Dermis blood vessel endothelial cell (primary cell): ENCODE measurements at regions not wholly inside any gene's neighbourhood (a gene's known extent, or its start where the extent isn't known, plus 50 kb on each side); places are given as distances from the start of the nearest gene placed in this dataset.

Experiments used
- DNase-seq: peaks from one replicate; pipeline ENCODE4 v3.0.0; 2010

DNA sequence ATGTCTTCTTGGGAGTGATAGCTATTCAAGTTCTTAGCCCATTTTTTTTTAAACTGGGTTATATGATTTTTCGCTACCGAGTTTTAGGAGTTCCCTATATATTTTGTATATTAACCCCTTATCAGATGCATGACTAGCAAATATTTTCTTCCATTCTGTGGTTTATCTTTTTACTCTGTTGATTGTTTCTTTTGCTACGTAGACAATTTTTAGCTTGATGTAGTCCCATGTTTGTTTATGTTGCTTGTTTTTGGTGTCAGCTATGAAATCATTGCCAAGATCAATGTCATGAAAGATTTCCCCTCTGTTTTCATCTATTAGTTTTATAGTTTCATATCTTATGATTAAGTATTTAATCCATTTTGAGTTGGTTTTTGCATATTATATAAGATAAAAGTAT is 480.5 kb downstream of the CDH11 start:
- no peak for DNase-seq

GRCh38 chr16:64638766-64639165 is 483.1 kb downstream of the CDH11 start:
- DNase-seq = no peak

GRCh38 chr16:64629622-64630021 is 492.2 kb downstream of the CDH11 start:
- DNase-seq = no peak

DNA sequence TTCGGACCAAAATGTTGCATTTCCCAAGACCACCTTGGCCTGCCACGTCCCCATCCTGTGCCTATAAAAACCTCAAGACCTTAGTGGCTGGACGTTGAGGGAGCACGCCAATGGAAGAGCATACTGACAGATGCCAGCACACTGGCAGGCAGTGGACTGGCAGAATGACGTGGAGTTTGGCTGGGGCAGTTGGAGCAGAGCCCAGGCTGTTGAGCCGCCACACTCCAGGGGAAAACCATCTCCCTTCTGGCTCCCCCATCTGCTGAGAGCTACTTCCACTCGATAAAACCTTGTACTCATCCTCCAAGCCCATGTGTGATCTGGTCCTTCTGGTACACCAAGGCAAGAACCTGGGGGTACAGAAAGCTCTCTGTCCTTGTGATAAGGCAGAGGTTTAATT is 494.1 kb downstream of the CDH11 start:
- no peak for DNase-seq

GRCh38 chr16:64627288-64627687 is 494.6 kb downstream of the CDH11 start:
- no peak for DNase-seq

GRCh38 chr16:64626776-64627175 is 495.1 kb downstream of the CDH11 start:
- DNase-seq = no peak

DNA sequence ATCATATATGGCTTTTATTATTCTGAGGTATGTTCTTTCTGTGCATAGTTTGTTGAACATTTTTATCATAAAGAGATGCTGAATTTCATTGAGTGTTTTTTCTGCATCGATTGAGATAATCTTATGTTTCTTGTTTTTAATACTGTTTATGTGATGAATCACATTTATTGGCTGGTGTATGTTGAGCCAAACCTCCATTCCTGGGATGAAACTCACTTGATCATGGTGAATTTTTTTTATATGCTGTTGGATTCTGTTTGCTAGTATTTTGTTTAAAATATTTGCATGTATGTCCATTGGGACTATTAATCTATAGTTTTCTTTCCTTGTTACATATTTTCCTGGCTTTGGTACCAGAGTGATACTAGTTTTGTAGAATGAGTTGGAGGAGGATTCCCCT is 500.2 kb downstream of the CDH11 start:
- no peak for DNase-seq

DNA sequence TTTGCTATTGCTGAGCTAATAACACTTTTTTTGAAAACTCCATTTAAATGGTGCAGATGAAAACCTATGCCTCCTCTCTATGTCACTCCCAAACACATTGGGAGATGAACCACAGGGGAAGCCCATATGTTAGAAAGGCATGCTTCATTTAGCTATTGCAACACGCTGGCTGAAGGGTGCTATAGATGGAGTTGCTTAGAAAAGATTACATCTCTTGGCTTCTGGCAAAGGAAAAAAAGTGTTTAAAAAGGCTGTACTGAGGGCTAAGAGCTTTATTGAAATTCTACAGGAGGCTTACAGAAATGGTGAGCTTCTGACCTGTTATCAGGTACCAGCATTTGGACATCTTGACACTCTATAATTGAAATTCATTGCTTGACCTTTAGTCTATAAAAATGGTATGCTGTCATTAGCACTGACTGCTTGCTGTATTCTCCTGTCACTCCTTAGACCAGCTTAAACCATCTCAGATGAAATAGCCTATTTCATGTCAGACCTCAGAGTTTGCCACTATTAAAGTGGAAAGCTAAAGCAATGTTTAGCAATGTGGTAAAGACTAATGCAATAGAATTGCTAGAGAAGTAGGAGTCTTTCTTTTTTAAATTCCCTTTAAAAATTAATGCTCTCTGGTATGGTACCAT is 503.9 kb downstream of the CDH11 start:
- no peak for DNase-seq

- no peak for DNase-seq
Observed at GRCh38 chr16:64615630-64616280, 506.1 kb downstream of the CDH11 start.

DNA sequence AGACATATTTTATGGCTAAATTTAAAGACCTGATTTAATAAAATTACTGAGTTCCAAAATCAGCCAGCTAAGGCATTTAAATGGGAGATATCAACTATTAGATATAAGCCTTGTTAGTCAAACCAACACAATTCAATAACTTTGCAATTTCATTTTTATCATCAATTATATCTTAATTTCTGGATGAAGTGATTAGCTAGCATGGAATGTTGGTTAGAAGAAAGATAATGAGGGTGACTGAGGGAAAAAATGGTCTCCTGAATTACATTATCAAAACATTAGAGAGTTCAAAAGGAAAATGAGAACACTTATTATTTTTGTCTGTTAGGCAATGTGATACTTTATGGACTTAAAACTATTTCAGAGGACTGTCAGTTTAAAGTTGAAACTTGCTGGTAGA is 525.7 kb downstream of the CDH11 start:
- no peak for DNase-seq

- DNase-seq = no peak
Observed at GRCh38 chr16:64590513-64590912, 531.4 kb downstream of the CDH11 start.

DNA sequence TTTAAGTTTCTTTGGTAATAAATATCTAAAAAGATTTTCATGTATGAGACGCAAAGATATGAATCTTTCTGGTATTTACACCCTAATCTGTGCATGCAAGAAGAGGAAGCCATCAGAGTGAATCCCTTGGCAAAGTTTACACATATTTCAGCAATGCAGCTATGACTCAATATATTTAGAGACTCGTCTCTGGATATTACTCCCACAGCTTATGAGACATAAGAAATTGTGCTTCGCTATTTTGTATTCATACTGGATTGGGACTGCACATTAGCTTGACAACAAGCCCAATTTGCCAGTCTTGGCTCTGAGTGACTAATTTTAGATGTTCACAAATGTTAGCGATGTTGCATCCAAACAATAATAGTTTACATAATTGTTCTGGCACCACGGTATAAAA is 532.0 kb downstream of the CDH11 start:
- DNase-seq = no peak

GRCh38 chr16:64586781-64587180 is 535.1 kb downstream of the CDH11 start:
- no peak for DNase-seq

GRCh38 chr16:64585367-64585766 is 536.5 kb downstream of the CDH11 start:
- no peak for DNase-seq

- no peak for DNase-seq
Observed at GRCh38 chr16:64580558-64580957, 541.3 kb downstream of the CDH11 start.

GRCh38 chr16:64579712-64580111 is 542.2 kb downstream of the CDH11 start:
- DNase-seq = no peak

GRCh38 chr16:64545768-64546167 is 576.1 kb downstream of the CDH11 start:
- no peak for DNase-seq

DNA sequence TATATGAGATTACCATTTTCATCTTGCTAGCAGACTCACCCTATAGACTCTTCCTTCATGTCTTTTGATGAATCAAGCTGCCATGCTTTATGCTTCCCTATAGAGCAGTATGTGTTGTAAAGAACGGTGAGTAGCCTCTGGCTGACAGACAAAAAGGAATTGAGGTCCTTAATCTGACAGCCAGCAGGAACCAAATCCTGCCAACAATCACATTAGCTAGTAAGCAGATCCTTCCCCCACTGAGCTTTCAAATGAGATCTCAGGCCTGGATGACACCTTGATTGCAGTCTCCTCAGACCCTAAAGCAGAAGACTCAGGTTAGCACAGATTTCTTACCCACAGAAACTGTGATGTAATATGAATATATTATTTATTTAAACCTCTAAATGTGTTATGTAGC is 577.0 kb downstream of the CDH11 start:
- DNase-seq = no peak

DNA sequence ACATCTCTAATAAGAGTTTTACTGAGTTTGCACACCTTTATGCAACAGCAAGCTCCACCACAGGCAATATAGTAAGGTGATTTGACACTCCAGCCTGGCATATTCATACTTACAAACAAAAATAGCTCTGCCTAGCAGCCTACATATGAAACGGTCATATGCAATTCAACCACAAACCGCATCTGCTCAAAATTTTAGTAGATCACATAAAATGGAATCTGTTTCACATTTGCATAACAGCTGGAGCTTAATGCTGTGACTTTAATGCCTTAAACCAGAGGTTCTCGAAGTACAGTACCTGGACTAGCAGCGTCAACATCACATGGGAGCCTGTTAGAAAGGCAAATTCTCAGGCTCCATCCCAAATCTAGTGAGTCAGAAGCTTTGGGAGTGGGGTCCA is 578.4 kb downstream of the CDH11 start:
- no peak for DNase-seq

GRCh38 chr16:64543031-64543430 is 578.8 kb downstream of the CDH11 start:
- no peak for DNase-seq

DNA sequence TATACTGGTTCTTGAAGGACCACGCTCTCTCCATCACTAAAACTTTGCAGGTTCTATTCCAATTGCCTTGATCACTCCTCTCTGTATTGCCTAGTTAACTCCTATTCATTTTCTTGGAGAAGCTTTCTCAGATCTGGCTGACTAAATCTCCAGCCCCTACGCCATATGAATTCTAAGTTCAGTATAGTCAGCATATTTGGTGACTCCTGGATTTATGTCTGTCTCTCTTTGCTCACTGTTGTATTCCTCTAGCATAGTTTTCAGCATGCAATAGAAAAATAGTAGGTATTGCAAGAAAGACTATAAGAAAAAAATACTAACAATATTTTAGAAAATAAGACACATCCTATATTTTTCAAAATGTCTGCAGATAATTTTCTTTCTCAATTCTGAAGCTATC is 579.7 kb downstream of the CDH11 start:
- no peak for DNase-seq

- DNase-seq = no peak
Observed at GRCh38 chr16:64541621-64542020, 580.2 kb downstream of the CDH11 start.

- no peak for DNase-seq
Observed at GRCh38 chr16:64540434-64540833, 581.4 kb downstream of the CDH11 start.

DNA sequence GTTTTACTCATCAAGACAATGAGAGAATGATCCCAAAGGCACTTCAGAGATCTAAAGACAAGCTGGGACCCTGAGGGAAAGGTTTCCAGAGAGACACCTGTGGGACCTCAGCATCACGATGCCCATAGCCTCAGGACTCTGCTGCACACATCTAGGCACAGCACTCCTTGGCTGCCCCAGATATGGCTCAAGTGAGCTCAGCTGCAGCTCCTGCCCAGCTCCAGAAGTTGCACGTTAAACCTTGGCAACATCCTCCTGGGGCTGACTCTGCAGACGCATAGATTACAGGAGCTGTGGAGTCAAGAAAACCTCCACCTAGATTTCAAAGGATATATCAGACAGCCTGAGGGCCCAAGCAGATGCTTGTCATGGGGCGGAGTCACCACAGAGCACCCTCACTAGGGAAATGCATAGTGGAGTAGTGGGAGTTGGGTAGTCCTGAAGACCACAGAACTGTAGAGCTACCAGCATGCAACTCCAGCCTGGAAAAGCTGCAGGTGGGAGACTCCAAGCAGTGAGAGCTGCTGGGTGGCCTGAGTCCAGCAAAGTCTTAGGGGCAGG is 582.0 kb downstream of the CDH11 start:
- no peak for DNase-seq
